HG03045 (cell line): ENCODE measurements at regions not wholly inside any gene's neighbourhood (a gene's known extent, or its start where the extent isn't known, plus 50 kb on each side); places are given as distances from the start of the nearest gene placed in this dataset.

Source experiments
- ATAC-seq: cut with Tn5 transposase; IDR thresholded peaks from one replicate; pipeline ENCODE4 v1.9.1; 2021; ENCODE audit warnings: mild to moderate bottlenecking, moderate library complexity; ENCODE audit not compliant: unreplicated experiment

- no peak for ATAC-seq
These were observed 348.6 kb upstream of the ADGRL4 start for GRCh38 chr1:79355090-79355489.

- ATAC-seq = no peak
These were observed 346.7 kb upstream of the ADGRL4 start for GRCh38 chr1:79353224-79353623.

- ATAC-seq = no peak
These were observed 320.3 kb upstream of the ADGRL4 start for GRCh38 chr1:79326875-79327274.

GRCh38 chr1:79325705-79326104 is 319.2 kb upstream of the ADGRL4 start:
- no peak for ATAC-seq

GRCh38 chr1:79325126-79325525 is 318.6 kb upstream of the ADGRL4 start:
- ATAC-seq = no peak

- ATAC-seq = no peak
These were observed 316.9 kb upstream of the ADGRL4 start for GRCh38 chr1:79323239-79324025.

GRCh38 chr1:79322511-79323027 is 316.0 kb upstream of the ADGRL4 start:
- no peak for ATAC-seq

- ATAC-seq = no peak
These were observed 305.9 kb upstream of the ADGRL4 start for GRCh38 chr1:79312438-79312837.

GRCh38 chr1:79310609-79311008 is 304.1 kb upstream of the ADGRL4 start:
- no peak for ATAC-seq

GRCh38 chr1:79304131-79304530 is 297.6 kb upstream of the ADGRL4 start:
- ATAC-seq = no peak

- no peak for ATAC-seq
These were observed 296.5 kb upstream of the ADGRL4 start for GRCh38 chr1:79303040-79303439.

- no peak for ATAC-seq
These were observed 295.9 kb upstream of the ADGRL4 start for GRCh38 chr1:79302380-79302930.

- ATAC-seq = no peak
These were observed 289.4 kb upstream of the ADGRL4 start for GRCh38 chr1:79295967-79296366.

- no peak for ATAC-seq
These were observed 287.1 kb upstream of the ADGRL4 start for GRCh38 chr1:79293611-79294010.

- no peak for ATAC-seq
These were observed 284.5 kb upstream of the ADGRL4 start for GRCh38 chr1:79290927-79291474.

- no peak for ATAC-seq
These were observed 281.5 kb upstream of the ADGRL4 start for GRCh38 chr1:79287982-79288381.

GRCh38 chr1:79285667-79286066 is 279.1 kb upstream of the ADGRL4 start:
- no peak for ATAC-seq

- no peak for ATAC-seq
These were observed 276.9 kb upstream of the ADGRL4 start for GRCh38 chr1:79283451-79283850.

- ATAC-seq = no peak
These were observed 274.9 kb upstream of the ADGRL4 start for GRCh38 chr1:79281442-79281841.

GRCh38 chr1:79271759-79272158 is 265.2 kb upstream of the ADGRL4 start:
- no peak for ATAC-seq

GRCh38 chr1:79264975-79265818 is 258.7 kb upstream of the ADGRL4 start:
- ATAC-seq = no peak
